IMR-90 (cell line): ENCODE measurements at regions not wholly inside any gene's neighbourhood (a gene's known extent, or its start where the extent isn't known, plus 50 kb on each side); places are given as distances from the start of the nearest gene placed in this dataset.

Experiments used
- ATAC-seq: fragments of 200-7000 bp; cut with Tn5 transposase; 2 replicates; pipeline ENCODE4 v1.9.1; 2020; ENCODE audit warnings: low read depth, mild to moderate bottlenecking, moderate library complexity
- BruUV-seq: library from RNA; stranded (reverse); fragments of 400-500 nt; replicated peaks from 2 replicates; lab custom pipeline; 2021; lab: Mats Ljungman, UMichigan
- CTCF ChIA-PET: fragments of 300-600 bp; formaldehyde crosslinking; extraction: SDS; loops from one replicate; lab custom pipeline; 2021; ENCODE audit warnings: antibody characterized with exemption; lab: Yijun Ruan, JAX
- POLR2A ChIA-PET: fragments of 300-600 bp; sonication (Branson Sonifier 250); formaldehyde crosslinking; loops from one replicate; lab custom pipeline; 2022; ENCODE audit warnings: antibody characterized with exemption; ENCODE audit not compliant: unreplicated experiment; lab: Charles Lee
- DNase-seq: peaks from one replicate; pipeline ENCODE4 v3.0.0; 2013
- H2AFZ ChIP-seq: replicated peaks from 2 replicates; pipeline ENCODE3; 2013; ENCODE audit warnings: low read length, mild to moderate bottlenecking; ENCODE audit not compliant: poor library complexity
- H2AK5ac ChIP-seq: 2 replicates; pipeline ENCODE4 v1.6.1; 2013; ENCODE audit warnings: low read depth, low read length, inconsistent platforms
- H2AK9ac ChIP-seq: replicated peaks from 2 replicates; pipeline ENCODE3; 2013; ENCODE audit warnings: mild to moderate bottlenecking, low read depth, low read length, moderate library complexity; ENCODE audit not compliant: poor library complexity
- H2BK120ac ChIP-seq: 2 replicates; pipeline ENCODE4 v1.6.1; 2013; ENCODE audit warnings: low read depth, low read length, inconsistent platforms
- H2BK15ac ChIP-seq: 3 replicates; pipeline ENCODE4 v1.6.1; 2013; ENCODE audit warnings: low read depth, low read length, inconsistent platforms
- H2BK20ac ChIP-seq: 2 replicates; pipeline ENCODE4 v1.6.1; 2013; ENCODE audit warnings: low read depth, mild to moderate bottlenecking, inconsistent platforms, low read length, moderate library complexity
- H2BK5ac ChIP-seq: 2 replicates; pipeline ENCODE4 v1.6.1; 2013; ENCODE audit warnings: mild to moderate bottlenecking, low read depth, low read length, inconsistent platforms; ENCODE audit not compliant: poor library complexity, severe bottlenecking
- H3K14ac ChIP-seq: replicated peaks from 2 replicates; pipeline ENCODE4 v1.6.1; 2013; ENCODE audit warnings: low read depth, low read length, inconsistent platforms
- H3K18ac ChIP-seq: 2 replicates; pipeline ENCODE4 v1.6.1; 2013; ENCODE audit warnings: low read depth, low read length, control low read depth
- H3K23ac ChIP-seq: 2 replicates; pipeline ENCODE4 v1.6.1; 2013; ENCODE audit warnings: low read depth, low read length, inconsistent platforms
- H3K27ac ChIP-seq: 2 replicates; pipeline ENCODE4 v1.5.1; 2013; ENCODE audit warnings: mild to moderate bottlenecking, control low read depth, low read length; ENCODE audit not compliant: insufficient read depth
- H3K27me3 ChIP-seq: 2 replicates; pipeline ENCODE4 v1.6.1; 2013; ENCODE audit warnings: low read length; ENCODE audit not compliant: control insufficient read depth, insufficient read depth
- H3K36me3 ChIP-seq: 2 replicates; pipeline ENCODE4 v1.6.1; 2013; ENCODE audit warnings: low read length, mixed read lengths; ENCODE audit not compliant: control insufficient read depth, insufficient read depth
- H3K4ac ChIP-seq: 2 replicates; pipeline ENCODE4 v1.6.1; 2013; ENCODE audit warnings: low read depth, low read length, inconsistent platforms
- H3K4me1 ChIP-seq: 2 replicates; pipeline ENCODE4 v1.6.1; 2013; ENCODE audit warnings: low read length, mixed read lengths; ENCODE audit not compliant: control insufficient read depth, insufficient read depth
- H3K4me2 ChIP-seq: 2 replicates; pipeline ENCODE4 v1.6.1; 2013; ENCODE audit warnings: low read depth, mild to moderate bottlenecking, control low read depth, low read length, moderate library complexity
- H3K4me3 ChIP-seq: 2 replicates; pipeline ENCODE4 v1.5.1; 2013; ENCODE audit warnings: low read depth, mild to moderate bottlenecking, control low read depth, low read length, moderate library complexity; ENCODE audit not compliant: insufficient read depth
- H3K56ac ChIP-seq: 2 replicates; pipeline ENCODE4 v1.6.1; 2013; ENCODE audit warnings: low read length, inconsistent platforms; ENCODE audit not compliant: insufficient read depth; ENCODE audit errors: extremely low read depth
- H3K79me1 ChIP-seq, 2 experiments: 2 replicates each; pipeline ENCODE4 v1.6.1; 2013; ENCODE audit warnings: low read length in 2 of 2, inconsistent platforms in 1 of 2, low read depth in 1 of 2
- H3K9ac ChIP-seq: 2 replicates; pipeline ENCODE4 v1.6.1; 2013; ENCODE audit warnings: low read depth, low read length, control low read depth
- H3K9me1 ChIP-seq: 2 replicates; pipeline ENCODE4 v1.6.1; 2013; ENCODE audit warnings: low read length, inconsistent platforms; ENCODE audit not compliant: insufficient read depth
- H3K9me3 ChIP-seq: 2 replicates; pipeline ENCODE4 v1.6.1; 2013; ENCODE audit warnings: low read length; ENCODE audit not compliant: control insufficient read depth, insufficient read depth
- H4K20me1 ChIP-seq: 2 replicates; pipeline ENCODE4 v1.6.1; 2013; ENCODE audit warnings: low read length, inconsistent platforms; ENCODE audit not compliant: insufficient read depth
- H4K5ac ChIP-seq: 2 replicates; pipeline ENCODE4 v1.6.1; 2013; ENCODE audit warnings: mild to moderate bottlenecking, low read depth, low read length, control low read depth
- H4K8ac ChIP-seq, 2 experiments: 2 replicates each; pipeline ENCODE4 v1.6.1; 2013; ENCODE audit warnings: low read depth in 2 of 2, low read length in 2 of 2, control low read depth in 1 of 2, inconsistent platforms in 1 of 2
- H4K91ac ChIP-seq: 2 replicates; pipeline ENCODE4 v1.6.1; 2013; ENCODE audit warnings: low read depth, low read length, inconsistent platforms; ENCODE audit not compliant: insufficient read depth
- BHLHE40 ChIP-seq: fragments of 150-350 bp; IDR thresholded peaks from 2 replicates; pipeline ENCODE4 v1.6.1; 2016; ENCODE audit warnings: mild to moderate bottlenecking, low read depth, low read length
- MXI1 ChIP-seq: IDR thresholded peaks from 2 replicates; pipeline ENCODE4 v1.6.1; 2012; ENCODE audit warnings: low read depth, mild to moderate bottlenecking, low read length, moderate library complexity, borderline replicate concordance
- NFE2L2 ChIP-seq: fragments of 150-350 bp; IDR thresholded peaks from 2 replicates; pipeline ENCODE4 v1.6.1; 2016; ENCODE audit warnings: low read depth, mild to moderate bottlenecking, low read length
- whole genome bisulfite sequencing, 2 experiments: methylation state at CpG; one replicate each; pipeline versions ENCODE4 v1.1.5 to v1.1.7; 2013; ENCODE audit warnings: missing lambda C conversion rate in 2 of 2; ENCODE audit not compliant: insufficient read length in 1 of 2; ENCODE audit errors: extremely low coverage in 2 of 2; 5-methylcytosine and 5-hydroxymethylcytosine counted together
- dilution Hi-C: fragments of 300-500 bp; cut with HindIII; formaldehyde crosslinking; loops from one replicate; pipeline ENCODE4 v1.14.3; 2018; ENCODE audit warnings: low sequenced_read_pairs; ENCODE audit not compliant: unreplicated experiment
- in situ Hi-C: fragments of 300-500 bp; cut with MboI; formaldehyde crosslinking; loops from 3 replicates; pipeline ENCODE4 v1.14.3; 2019; ENCODE audit warnings: low sequenced_read_pairs, inconsistent platforms, mixed read lengths
- intact Hi-C: fragments of 100-400 bp; cut with micrococcal nuclease; formaldehyde crosslinking; loops from 2 replicates; pipeline ENCODE4 v1.10.0; 2022
- TF ChIP-seq, protein P1 (sequence below): fragments of 150-350 bp; IDR thresholded peaks from 2 replicates; pipeline ENCODE4 v1.6.1; 2016; ENCODE audit warnings: low read depth, mild to moderate bottlenecking, low read length, moderate library complexity, borderline replicate concordance

- no TSS peak for BruUV-seq
- Histone ChIP-seq H2AK5ac (no peak overlapping the region), H3K9me1 (no peaks in the 10 kb centered on the region), H3K4me3 (no peak overlapping the region), H4K5ac (no peak overlapping the region), H3K4ac (no peak overlapping the region), H3K14ac (no peak overlapping the region), H3K56ac (no peak overlapping the region), H4K20me1 (no peaks in the 10 kb centered on the region), H3K79me1 (no peaks in the 10 kb centered on the region), H2BK15ac (no peak overlapping the region), H3K4me1 (no peaks in the 10 kb centered on the region), H3K27me3 (no peaks in the 10 kb centered on the region), H2BK120ac (no peak overlapping the region), H3K4me2 (no peak overlapping the region), H4K91ac (no peak overlapping the region), H2BK5ac (no peak overlapping the region), H3K9ac (no peak overlapping the region), H3K9me3 (no peaks in the 10 kb centered on the region), H2BK20ac (no peak overlapping the region), H2AFZ (no peak overlapping the region), H3K23ac (no peak overlapping the region), H4K8ac (no peak overlapping the region), H3K36me3 (no peaks in the 10 kb centered on the region), H2AK9ac (no peak overlapping the region), H3K18ac (no peak overlapping the region), H3K27ac (no peak overlapping the region)
- dilution Hi-C loops = no loop called here
- in situ Hi-C loops = no loop called here
- no CpG with 5 or more reads among the region's 2 CpGs for WGBS, 2 experiments
- TF ChIP-seq MXI1 (no peak), NFE2L2 (no peak), BHLHE40 (no peak)
- TF ChIP-seq, protein P1, sequence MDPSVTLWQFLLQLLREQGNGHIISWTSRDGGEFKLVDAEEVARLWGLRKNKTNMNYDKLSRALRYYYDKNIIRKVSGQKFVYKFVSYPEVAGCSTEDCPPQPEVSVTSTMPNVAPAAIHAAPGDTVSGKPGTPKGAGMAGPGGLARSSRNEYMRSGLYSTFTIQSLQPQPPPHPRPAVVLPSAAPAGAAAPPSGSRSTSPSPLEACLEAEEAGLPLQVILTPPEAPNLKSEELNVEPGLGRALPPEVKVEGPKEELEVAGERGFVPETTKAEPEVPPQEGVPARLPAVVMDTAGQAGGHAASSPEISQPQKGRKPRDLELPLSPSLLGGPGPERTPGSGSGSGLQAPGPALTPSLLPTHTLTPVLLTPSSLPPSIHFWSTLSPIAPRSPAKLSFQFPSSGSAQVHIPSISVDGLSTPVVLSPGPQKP = no peak
- POLR2A ChIA-PET = no interaction called here
- DNase-seq (no peak), ATAC-seq (no peak)
- CTCF ChIA-PET = no interaction called here
- intact Hi-C loops = no loop called here
These were observed 176.0 kb downstream of the SMARCA1 start for GRCh38 chrX:129347291-129347690.
